ENCODE measurements at regions not wholly inside any gene's neighbourhood (a gene's known extent, or its start where the extent isn't known, plus 50 kb on each side); places are given as distances from the start of the nearest gene placed in this dataset.
"Not testable (repeated sequence)": the region's sequence is repeated elsewhere in the genome, so short reads cannot be mapped to it uniquely, and the experiment has no call there.

DNA sequence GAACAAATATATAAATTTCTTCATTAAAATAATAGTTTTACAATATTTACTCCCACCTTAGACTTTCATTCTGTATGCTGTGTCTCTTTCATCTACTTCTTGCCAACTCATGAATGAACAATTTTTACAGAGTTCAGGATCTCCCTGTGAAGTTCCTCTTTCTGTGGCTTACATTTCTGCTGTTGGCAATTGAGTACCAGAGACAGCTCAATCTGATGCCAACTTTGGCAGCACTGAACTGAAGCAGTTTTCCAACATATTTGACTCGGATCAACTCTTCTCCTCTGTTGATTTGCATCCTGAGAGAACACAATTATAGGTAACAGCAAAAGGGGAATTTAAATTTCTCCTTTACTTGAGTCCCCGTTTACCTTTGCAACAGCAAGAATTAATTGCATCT lies 1262.2 kb downstream of the EFNA5 start:
- DNase-seq (ENCODE audit: extremely low spot score): no peak
- TF ChIP-seq ARNT (IDR thresholded peaks at IDR 0.05) (no peak), BHLHE40 (IDR thresholded peaks at IDR 0.05; ENCODE audit: borderline replicate concordance) (no peak), SUZ12 (IDR thresholded peaks at IDR 0.05) (no peak), CTBP1 (IDR thresholded peaks at IDR 0.05; ENCODE audit: borderline replicate concordance) (no peak), SP1 (IDR thresholded peaks at IDR 0.05) (no peak), L3MBTL2 (conservative IDR thresholded peaks at IDR 0.05) (no peak), HDGF (IDR thresholded peaks at IDR 0.05; ENCODE audit: borderline replicate concordance) (no peak), LEF1 (IDR thresholded peaks at IDR 0.05; ENCODE audit: borderline replicate concordance) (no peak), TARDBP (IDR thresholded peaks at IDR 0.05) (no peak), FOXA1 (IDR thresholded peaks at IDR 0.05) (no peak), FOXM1 (IDR thresholded peaks at IDR 0.05; ENCODE audit: borderline replicate concordance) (no peak), ELF4 (IDR thresholded peaks at IDR 0.05) (no peak), NFRKB (IDR thresholded peaks at IDR 0.05) (no peak)
- TF ChIP-seq, protein P1, sequence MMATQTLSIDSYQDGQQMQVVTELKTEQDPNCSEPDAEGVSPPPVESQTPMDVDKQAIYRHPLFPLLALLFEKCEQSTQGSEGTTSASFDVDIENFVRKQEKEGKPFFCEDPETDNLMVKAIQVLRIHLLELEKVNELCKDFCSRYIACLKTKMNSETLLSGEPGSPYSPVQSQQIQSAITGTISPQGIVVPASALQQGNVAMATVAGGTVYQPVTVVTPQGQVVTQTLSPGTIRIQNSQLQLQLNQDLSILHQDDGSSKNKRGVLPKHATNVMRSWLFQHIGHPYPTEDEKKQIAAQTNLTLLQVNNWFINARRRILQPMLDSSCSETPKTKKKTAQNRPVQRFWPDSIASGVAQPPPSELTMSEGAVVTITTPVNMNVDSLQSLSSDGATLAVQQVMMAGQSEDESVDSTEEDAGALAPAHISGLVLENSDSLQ (IDR thresholded peaks at IDR 0.05): no peak
- ChIA-PET POLR2A (no interaction called here), CTCF (no interaction called here)

DNA sequence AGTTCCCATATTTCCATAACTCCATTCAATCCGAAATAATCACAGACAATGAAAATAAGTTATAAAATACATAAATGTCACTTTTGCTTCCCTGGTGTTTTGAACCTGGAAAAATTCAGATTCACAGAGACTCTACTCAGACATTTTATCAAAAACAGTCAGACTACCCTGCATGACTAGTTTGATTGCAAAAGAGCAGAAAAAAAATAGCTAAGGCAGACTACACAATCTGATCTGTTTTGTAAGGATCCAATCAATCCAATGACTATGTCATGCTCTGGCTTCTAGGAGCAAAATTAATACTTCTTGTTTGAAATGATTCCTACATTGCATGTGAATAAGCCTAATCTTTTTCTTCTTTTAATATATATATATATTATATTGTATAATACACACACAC lies 1262.6 kb downstream of the EFNA5 start:
- DNase-seq (ENCODE audit: extremely low spot score): no peak
- no peak for TF ChIP-seq CTBP1 (IDR thresholded peaks at IDR 0.05; ENCODE audit: borderline replicate concordance)
- TF ChIP-seq ZNF384 (IDR thresholded peaks at IDR 0.05): no peak
- TF ChIP-seq BHLHE40 (IDR thresholded peaks at IDR 0.05; ENCODE audit: borderline replicate concordance): no peak
- CTCF ChIA-PET: no interaction called here
- POLR2A ChIA-PET: no interaction called here

DNA sequence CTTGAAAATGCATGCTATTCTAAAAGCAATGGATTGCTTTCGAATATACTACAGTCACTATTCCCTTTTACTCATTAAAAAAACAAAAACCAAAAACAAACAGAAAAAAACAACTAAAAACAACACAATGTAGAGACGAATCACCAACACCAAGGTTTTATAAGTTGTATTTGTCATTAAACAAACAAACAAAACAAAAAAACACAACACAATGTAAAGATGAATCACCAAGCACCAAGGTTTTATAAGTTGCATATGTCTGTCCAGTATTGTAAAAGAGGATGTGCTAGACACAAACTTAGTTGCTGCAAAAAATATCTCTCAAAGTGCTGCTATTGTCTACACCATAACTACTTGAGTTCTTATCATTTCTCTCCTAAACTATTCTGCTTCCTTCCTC lies 1269.2 kb downstream of the EFNA5 start:
- POLR2A ChIA-PET: no interaction called here
- CTCF ChIA-PET: no interaction called here
- TF ChIP-seq SUZ12 (IDR thresholded peaks at IDR 0.05) (no peak), FOXK2 (IDR thresholded peaks at IDR 0.05) (no peak), LEF1 (IDR thresholded peaks at IDR 0.05; ENCODE audit: borderline replicate concordance) (no peak), BHLHE40 (IDR thresholded peaks at IDR 0.05; ENCODE audit: borderline replicate concordance) (no peak), ZNF384 (IDR thresholded peaks at IDR 0.05) (no peak), FOXA1 (IDR thresholded peaks at IDR 0.05) (no peak), ARNT (IDR thresholded peaks at IDR 0.05) (no peak)
- TF ChIP-seq, protein P1 (IDR thresholded peaks at IDR 0.05): no peak
- DNase-seq (ENCODE audit: extremely low spot score): no peak

DNA sequence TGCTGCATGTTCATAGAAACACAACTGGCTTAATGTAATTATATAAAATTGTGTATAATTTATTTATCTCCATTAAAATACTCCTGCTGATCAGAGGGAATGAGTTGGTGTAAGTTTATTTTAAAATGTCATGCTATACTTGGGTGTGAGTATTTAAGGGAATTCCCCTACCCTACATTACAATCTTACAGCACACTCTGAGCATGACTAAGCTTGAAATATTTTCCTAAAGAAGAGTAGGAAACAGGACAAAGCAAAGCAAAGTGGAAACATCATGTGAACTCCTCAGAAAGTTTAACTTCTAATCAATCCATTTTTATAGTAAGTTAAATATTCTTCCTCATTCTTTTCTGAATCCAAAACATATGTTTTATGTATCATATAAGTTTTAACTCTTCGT lies 1271.3 kb downstream of the EFNA5 start:
- CTCF ChIA-PET: no interaction called here
- POLR2A ChIA-PET: no interaction called here
- no peak for DNase-seq (ENCODE audit: extremely low spot score)
- TF ChIP-seq FOXK2 (IDR thresholded peaks at IDR 0.05) (no peak), SUZ12 (IDR thresholded peaks at IDR 0.05) (no peak), ARNT (IDR thresholded peaks at IDR 0.05) (no peak)
- TF ChIP-seq, protein P1 (IDR thresholded peaks at IDR 0.05): no peak

DNA sequence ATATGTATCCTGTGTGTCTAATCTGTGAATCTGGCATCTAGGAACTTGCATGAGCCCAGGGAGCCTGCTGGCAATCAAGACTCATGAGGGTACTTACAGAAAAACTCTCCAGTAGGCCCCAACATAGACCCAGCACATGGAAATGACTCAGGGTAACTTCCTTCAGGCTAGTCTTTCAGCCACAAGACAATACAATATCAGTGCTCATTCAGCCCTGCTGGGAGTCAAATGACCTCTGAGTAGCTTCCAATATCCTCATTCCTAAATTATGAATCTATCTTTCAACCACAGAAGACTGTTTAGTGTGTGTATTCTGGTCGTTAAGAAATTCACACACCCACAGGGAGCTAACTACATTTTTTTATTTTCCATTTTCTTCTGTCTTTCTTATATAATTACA lies 1273.0 kb downstream of the EFNA5 start:
- no peak for DNase-seq (ENCODE audit: extremely low spot score)
- ChIA-PET CTCF (no interaction called here), POLR2A (no interaction called here)
- TF ChIP-seq ELF4 (IDR thresholded peaks at IDR 0.05) (no peak), BHLHE40 (IDR thresholded peaks at IDR 0.05; ENCODE audit: borderline replicate concordance) (no peak), NFRKB (IDR thresholded peaks at IDR 0.05) (no peak), ARNT (IDR thresholded peaks at IDR 0.05) (no peak), FOXA1 (IDR thresholded peaks at IDR 0.05) (no peak), CTBP1 (IDR thresholded peaks at IDR 0.05; ENCODE audit: borderline replicate concordance) (no peak), SUZ12 (IDR thresholded peaks at IDR 0.05) (no peak)

DNA sequence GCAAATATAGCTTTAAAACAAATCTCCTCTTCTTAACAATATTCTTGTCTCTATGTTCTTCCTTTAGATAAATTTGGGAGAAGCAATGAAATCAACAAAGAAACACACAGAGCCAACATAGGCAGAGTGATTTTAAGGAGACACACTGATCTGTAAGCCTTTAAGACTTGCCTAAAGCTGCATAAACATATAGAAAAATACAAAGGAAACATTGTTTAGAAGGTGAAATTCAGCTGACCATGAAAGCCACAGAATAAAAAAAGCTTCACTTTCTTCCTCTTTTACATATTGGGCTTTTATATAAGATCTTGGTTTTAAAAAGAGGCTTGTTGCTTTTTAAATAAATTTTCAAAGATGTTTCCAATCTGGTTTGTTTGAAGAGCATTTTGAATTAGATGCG lies 1277.5 kb downstream of the EFNA5 start:
- no peak for DNase-seq (ENCODE audit: extremely low spot score)
- ChIA-PET CTCF (no interaction called here), POLR2A (no interaction called here)
- TF ChIP-seq HDGF (IDR thresholded peaks at IDR 0.05; ENCODE audit: borderline replicate concordance) (no peak), SP1 (IDR thresholded peaks at IDR 0.05) (no peak), ZNF384 (IDR thresholded peaks at IDR 0.05) (no peak), FOXA1 (IDR thresholded peaks at IDR 0.05) (no peak), ELF4 (IDR thresholded peaks at IDR 0.05) (no peak), BHLHE40 (IDR thresholded peaks at IDR 0.05; ENCODE audit: borderline replicate concordance) (no peak), FOXK2 (IDR thresholded peaks at IDR 0.05) (no peak), ARNT (IDR thresholded peaks at IDR 0.05) (no peak), CTBP1 (IDR thresholded peaks at IDR 0.05; ENCODE audit: borderline replicate concordance) (no peak), L3MBTL2 (conservative IDR thresholded peaks at IDR 0.05) (no peak), LEF1 (IDR thresholded peaks at IDR 0.05; ENCODE audit: borderline replicate concordance) (no peak), NFRKB (IDR thresholded peaks at IDR 0.05) (no peak), FOXM1 (IDR thresholded peaks at IDR 0.05; ENCODE audit: borderline replicate concordance) (no peak), SUZ12 (IDR thresholded peaks at IDR 0.05) (no peak), TARDBP (IDR thresholded peaks at IDR 0.05) (no peak)
- TF ChIP-seq, protein P1 (IDR thresholded peaks at IDR 0.05): no peak

DNA sequence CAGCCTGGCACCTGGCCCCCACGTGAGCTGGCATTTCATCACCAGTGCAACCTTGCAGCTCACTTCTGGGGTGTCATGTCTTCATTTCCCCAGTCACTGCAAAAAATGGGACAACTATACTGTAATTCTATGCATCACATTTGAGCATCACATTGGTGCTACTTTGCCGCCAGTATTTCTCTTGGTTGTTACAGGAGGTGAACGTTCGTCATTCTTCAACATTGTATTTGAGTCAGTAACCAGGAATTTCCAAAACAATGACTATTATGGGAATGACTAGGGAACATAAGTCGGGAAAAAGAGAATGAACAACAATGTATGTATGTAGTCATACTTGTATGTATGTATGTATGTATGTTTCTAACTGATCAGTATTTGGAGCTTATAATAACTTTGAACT lies 1278.0 kb downstream of the EFNA5 start:
- POLR2A ChIA-PET: no interaction called here
- TF ChIP-seq FOXA1 (IDR thresholded peaks at IDR 0.05) (no peak), SP1 (IDR thresholded peaks at IDR 0.05) (no peak), ELF4 (IDR thresholded peaks at IDR 0.05) (no peak), ZNF384 (IDR thresholded peaks at IDR 0.05) (no peak), BHLHE40 (IDR thresholded peaks at IDR 0.05; ENCODE audit: borderline replicate concordance) (no peak), HDGF (IDR thresholded peaks at IDR 0.05; ENCODE audit: borderline replicate concordance) (no peak)
- TF ChIP-seq, protein P1 (IDR thresholded peaks at IDR 0.05): no peak
- no peak for DNase-seq (ENCODE audit: extremely low spot score)
- CTCF ChIA-PET: no interaction called here

DNA sequence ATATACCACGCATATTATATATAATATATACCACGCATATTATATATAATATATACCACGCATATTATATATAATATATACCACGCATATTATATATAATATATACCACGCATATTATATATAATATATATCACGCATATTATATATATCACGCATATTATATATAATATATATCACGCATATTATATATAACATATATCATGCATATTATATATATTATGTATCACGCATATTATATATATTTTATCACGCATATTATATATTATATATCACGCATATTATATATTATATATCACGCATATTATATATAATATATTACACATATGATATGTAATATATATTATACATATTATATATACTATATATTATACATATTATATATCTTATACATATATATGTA lies 1283.0 kb downstream of the EFNA5 start:
- DNase-seq (ENCODE audit: extremely low spot score); CTCF ChIA-PET; POLR2A ChIA-PET: not testable (repeated sequence)

Data from HEK293T (cell line).